ENCODE measurements at regions not wholly inside any gene's neighbourhood (a gene's known extent, or its start where the extent isn't known, plus 50 kb on each side); places are given as distances from the start of the nearest gene placed in this dataset.

DNA sequence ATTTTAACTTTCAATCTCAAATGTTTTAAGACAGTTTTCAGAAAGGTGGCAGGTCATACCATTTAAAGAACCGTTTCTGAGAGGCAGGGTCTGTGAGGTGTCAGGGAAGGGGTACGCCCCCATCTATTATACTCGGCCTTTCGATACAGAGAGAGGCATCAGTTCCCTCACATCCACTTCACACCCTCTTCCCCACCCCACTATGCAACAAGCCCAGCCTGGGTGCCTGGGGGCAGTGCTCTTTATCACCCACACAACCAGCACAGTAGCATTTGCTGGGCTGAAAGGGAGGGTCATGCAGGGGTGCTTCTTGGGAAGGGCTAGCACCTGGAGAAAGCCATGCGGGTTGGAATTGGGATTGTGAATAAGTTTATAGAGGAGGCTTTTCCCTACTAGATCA is 56.0 kb upstream of the KCNMB2 start:
- H3K36me3 ChIP-seq (ENCODE audit: control insufficient read depth in 5 of 5, insufficient read depth in 5 of 5, low read length in 5 of 5) = no peaks in the 10 kb centered on the region

DNA sequence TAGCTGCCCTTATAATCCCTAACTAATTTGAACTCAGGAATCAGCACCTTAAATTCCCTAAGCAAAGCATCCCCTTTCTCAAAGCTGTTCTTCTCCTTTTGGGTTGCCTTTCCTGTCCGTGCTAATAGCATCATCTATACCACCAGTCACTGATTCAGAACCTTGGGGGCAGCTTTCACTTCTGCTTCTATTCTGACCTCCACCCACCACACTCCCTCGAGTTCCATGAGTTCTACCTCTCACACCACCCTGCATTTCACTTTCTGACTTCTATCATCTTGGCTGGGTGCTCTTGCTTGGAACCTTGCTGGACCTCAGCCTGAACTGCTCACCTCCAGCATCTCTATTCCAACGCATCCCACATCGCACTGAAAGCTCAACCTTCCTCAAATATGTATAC is 55.4 kb upstream of the KCNMB2 start:
- Histone ChIP-seq H3K27me3 (ENCODE audit: control insufficient read depth in 5 of 5, insufficient read depth in 4 of 5, low read length in 5 of 5) (no peaks in the 10 kb centered on the region), H3K27ac (ENCODE audit: low read depth, low read length) (no peak overlapping the region), H3K9ac (ENCODE audit: low read length in 5 of 5) (no peak overlapping the region), H3K9me3 (ENCODE audit: control insufficient read depth in 5 of 5, low read length in 5 of 5) (no peaks in the 10 kb centered on the region), H3K4me3 (ENCODE audit: low read depth in 1 of 5, low read length in 5 of 5) (no peak overlapping the region), H3K36me3 (ENCODE audit: control insufficient read depth in 5 of 5, insufficient read depth in 5 of 5, low read length in 5 of 5) (no peaks in the 10 kb centered on the region), H3K4me1 (ENCODE audit: control insufficient read depth in 5 of 5, insufficient read depth in 5 of 5, low read length in 5 of 5) (no peaks in the 10 kb centered on the region)

More for the DNA sequence above, 56.0 kb upstream of the KCNMB2 start:
- Histone ChIP-seq H3K27ac (ENCODE audit: low read depth, low read length) (no peak overlapping the region), H3K9ac (ENCODE audit: low read length in 5 of 5) (no peak overlapping the region), H3K4me1 (ENCODE audit: control insufficient read depth in 5 of 5, insufficient read depth in 5 of 5, low read length in 5 of 5) (no peaks in the 10 kb centered on the region), H3K4me3 (ENCODE audit: low read depth in 1 of 5, low read length in 5 of 5) (no peak overlapping the region), H3K9me3 (ENCODE audit: control insufficient read depth in 5 of 5, low read length in 5 of 5) (no peaks in the 10 kb centered on the region), H3K27me3 (ENCODE audit: control insufficient read depth in 5 of 5, insufficient read depth in 4 of 5, low read length in 5 of 5) (no peaks in the 10 kb centered on the region)

DNA sequence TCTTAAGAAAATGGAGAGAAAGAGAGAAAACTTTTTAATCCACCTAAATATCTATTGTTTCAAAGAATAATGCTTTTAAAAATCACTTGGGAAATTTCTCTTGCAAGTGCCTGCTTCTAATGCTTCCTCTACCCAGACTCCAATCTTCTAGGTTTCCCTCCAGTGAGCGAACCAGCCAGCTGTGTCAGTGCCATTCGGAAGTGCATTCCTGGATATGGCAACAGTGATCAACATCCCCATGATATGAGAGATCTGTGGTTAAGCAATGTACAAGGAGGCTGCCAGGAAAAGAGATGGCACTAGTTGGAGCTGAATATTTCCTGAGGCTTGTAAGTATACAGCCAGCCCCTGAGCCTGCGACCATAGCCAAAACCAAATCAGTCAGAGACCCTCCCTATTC is 53.3 kb upstream of the KCNMB2 start:
- H3K27ac ChIP-seq (ENCODE audit: low read depth, low read length) = no peak overlapping the region
- no peaks in the 10 kb centered on the region for H3K36me3 ChIP-seq (ENCODE audit: control insufficient read depth in 5 of 5, insufficient read depth in 5 of 5, low read length in 5 of 5)
- no peaks in the 10 kb centered on the region for H3K27me3 ChIP-seq (ENCODE audit: control insufficient read depth in 5 of 5, insufficient read depth in 4 of 5, low read length in 5 of 5)
- no peaks in the 10 kb centered on the region for H3K4me1 ChIP-seq (ENCODE audit: control insufficient read depth in 5 of 5, insufficient read depth in 5 of 5, low read length in 5 of 5)
- no peaks in the 10 kb centered on the region for H3K9me3 ChIP-seq (ENCODE audit: control insufficient read depth in 5 of 5, low read length in 5 of 5)
- no peak overlapping the region for H3K9ac ChIP-seq (ENCODE audit: low read length in 5 of 5)
- H3K4me3 ChIP-seq (ENCODE audit: low read depth in 1 of 5, low read length in 5 of 5) = no peak overlapping the region

DNA sequence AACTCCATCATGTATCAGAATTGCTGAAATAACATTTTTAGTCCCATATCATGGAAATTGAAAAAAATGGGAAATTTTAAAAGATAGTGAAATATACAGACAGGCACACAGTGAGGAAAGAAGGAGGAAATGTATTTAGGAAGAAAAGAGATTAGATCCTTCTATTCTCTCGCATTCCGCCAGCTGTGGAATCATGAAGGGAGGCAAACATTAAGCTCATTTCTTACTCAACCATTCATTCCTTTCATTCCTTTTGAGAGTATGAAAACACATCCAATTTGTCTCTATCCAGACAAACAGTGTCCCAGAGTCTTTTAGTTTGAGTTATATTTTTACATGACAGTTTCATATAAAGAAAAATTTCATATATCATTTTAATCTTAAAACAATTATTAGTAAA is 52.5 kb upstream of the KCNMB2 start:
- Histone ChIP-seq H3K4me1 (ENCODE audit: control insufficient read depth in 5 of 5, insufficient read depth in 5 of 5, low read length in 5 of 5) (no peaks in the 10 kb centered on the region), H3K27ac (ENCODE audit: low read depth, low read length) (no peak overlapping the region), H3K36me3 (ENCODE audit: control insufficient read depth in 5 of 5, insufficient read depth in 5 of 5, low read length in 5 of 5) (no peaks in the 10 kb centered on the region), H3K9me3 (ENCODE audit: control insufficient read depth in 5 of 5, low read length in 5 of 5) (no peaks in the 10 kb centered on the region), H3K27me3 (ENCODE audit: control insufficient read depth in 5 of 5, insufficient read depth in 4 of 5, low read length in 5 of 5) (no peaks in the 10 kb centered on the region), H3K4me3 (ENCODE audit: low read depth in 1 of 5, low read length in 5 of 5) (no peak overlapping the region), H3K9ac (ENCODE audit: low read length in 5 of 5) (no peak overlapping the region)

DNA sequence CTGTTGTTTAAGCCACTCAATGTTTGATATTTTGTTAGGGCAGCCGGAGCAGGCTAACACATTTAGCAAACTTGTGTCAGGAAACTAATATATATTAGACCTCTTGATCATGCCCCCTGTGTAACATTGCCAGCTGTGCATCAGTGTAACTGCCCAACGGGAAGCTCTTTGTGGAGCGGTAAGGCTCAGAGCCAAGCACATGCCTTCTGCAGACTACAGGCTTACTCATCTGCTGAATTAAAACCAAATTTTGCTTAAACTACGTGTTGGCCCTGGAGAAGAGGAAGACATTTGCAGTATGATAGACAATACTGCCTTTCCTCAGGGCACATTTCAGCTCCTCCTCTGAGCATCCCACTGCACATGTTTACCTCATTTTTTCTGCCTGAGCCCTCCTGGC is 50.5 kb upstream of the KCNMB2 start:
- Histone ChIP-seq H3K27ac (ENCODE audit: low read depth, low read length) (no peak overlapping the region), H3K9ac (ENCODE audit: low read length in 5 of 5) (no peak overlapping the region), H3K27me3 (ENCODE audit: control insufficient read depth in 5 of 5, insufficient read depth in 4 of 5, low read length in 5 of 5) (no peaks in the 10 kb centered on the region), H3K9me3 (ENCODE audit: control insufficient read depth in 5 of 5, low read length in 5 of 5) (no peaks in the 10 kb centered on the region), H3K4me1 (ENCODE audit: control insufficient read depth in 5 of 5, insufficient read depth in 5 of 5, low read length in 5 of 5) (no peaks in the 10 kb centered on the region), H3K36me3 (ENCODE audit: control insufficient read depth in 5 of 5, insufficient read depth in 5 of 5, low read length in 5 of 5) (no peaks in the 10 kb centered on the region), H3K4me3 (ENCODE audit: low read depth in 1 of 5, low read length in 5 of 5) (no peak overlapping the region)
